PFSK-1 (cell line): ENCODE measurements at regions not wholly inside any gene's neighbourhood (a gene's known extent, or its start where the extent isn't known, plus 50 kb on each side); places are given as distances from the start of the nearest gene placed in this dataset.

Source experiments
- FOXP2 ChIP-seq: optimal IDR thresholded peaks from 2 replicates; pipeline ENCODE3; 2011; ENCODE audit warnings: borderline replicate concordance, control low read depth, inconsistent platforms; ENCODE audit not compliant: insufficient read depth; ENCODE audit errors: extremely low read length, extremely low read depth
- POLR2AphosphoS5 ChIP-seq: IDR thresholded peaks from 2 replicates; pipeline ENCODE4 v1.6.1; 2012; ENCODE audit warnings: low read depth, mild to moderate bottlenecking, control low read depth, low read length, moderate library complexity
- SIN3A ChIP-seq: IDR thresholded peaks from 2 replicates; pipeline ENCODE4 v1.6.1; 2012; ENCODE audit warnings: mild to moderate bottlenecking, low read length, moderate library complexity, borderline replicate concordance; ENCODE audit not compliant: insufficient read depth
- TAF1 ChIP-seq: IDR thresholded peaks from 2 replicates; pipeline ENCODE4 v1.6.1; 2012; ENCODE audit warnings: low read length, control low read depth, borderline replicate concordance; ENCODE audit not compliant: insufficient read depth
- TF ChIP-seq, protein P1 (sequence below), 2 experiments: IDR thresholded peaks; 2 replicates each; pipeline versions ENCODE4 v1.6.1 to v1.8.0; 2011 to 2012; ENCODE audit warnings: low read depth in 2 of 2, low read length in 2 of 2, control low read depth in 1 of 2, inconsistent platforms in 1 of 2, mild to moderate bottlenecking in 1 of 2, moderate library complexity in 1 of 2; ENCODE audit not compliant: insufficient read depth in 1 of 2

DNA sequence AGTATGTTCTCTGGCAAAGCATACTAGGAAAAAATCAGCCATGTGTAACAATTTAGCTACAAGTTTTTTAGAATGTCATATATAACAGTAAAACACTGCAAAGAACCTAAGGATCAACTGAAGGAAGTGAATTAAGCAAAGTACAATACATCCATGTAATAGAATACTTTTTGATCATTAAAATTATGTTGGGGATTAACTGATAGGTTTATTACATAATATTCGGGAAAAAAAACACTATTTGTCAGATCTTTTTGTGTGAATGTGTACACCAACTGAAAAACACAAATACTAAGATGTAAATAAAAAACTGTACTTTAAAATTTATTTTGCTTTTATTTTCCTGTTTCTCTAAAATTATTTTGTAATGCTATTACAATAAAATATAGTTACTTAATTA, 185.5 kb upstream of the DYNLRB2 start:
- TF ChIP-seq, protein P1, sequence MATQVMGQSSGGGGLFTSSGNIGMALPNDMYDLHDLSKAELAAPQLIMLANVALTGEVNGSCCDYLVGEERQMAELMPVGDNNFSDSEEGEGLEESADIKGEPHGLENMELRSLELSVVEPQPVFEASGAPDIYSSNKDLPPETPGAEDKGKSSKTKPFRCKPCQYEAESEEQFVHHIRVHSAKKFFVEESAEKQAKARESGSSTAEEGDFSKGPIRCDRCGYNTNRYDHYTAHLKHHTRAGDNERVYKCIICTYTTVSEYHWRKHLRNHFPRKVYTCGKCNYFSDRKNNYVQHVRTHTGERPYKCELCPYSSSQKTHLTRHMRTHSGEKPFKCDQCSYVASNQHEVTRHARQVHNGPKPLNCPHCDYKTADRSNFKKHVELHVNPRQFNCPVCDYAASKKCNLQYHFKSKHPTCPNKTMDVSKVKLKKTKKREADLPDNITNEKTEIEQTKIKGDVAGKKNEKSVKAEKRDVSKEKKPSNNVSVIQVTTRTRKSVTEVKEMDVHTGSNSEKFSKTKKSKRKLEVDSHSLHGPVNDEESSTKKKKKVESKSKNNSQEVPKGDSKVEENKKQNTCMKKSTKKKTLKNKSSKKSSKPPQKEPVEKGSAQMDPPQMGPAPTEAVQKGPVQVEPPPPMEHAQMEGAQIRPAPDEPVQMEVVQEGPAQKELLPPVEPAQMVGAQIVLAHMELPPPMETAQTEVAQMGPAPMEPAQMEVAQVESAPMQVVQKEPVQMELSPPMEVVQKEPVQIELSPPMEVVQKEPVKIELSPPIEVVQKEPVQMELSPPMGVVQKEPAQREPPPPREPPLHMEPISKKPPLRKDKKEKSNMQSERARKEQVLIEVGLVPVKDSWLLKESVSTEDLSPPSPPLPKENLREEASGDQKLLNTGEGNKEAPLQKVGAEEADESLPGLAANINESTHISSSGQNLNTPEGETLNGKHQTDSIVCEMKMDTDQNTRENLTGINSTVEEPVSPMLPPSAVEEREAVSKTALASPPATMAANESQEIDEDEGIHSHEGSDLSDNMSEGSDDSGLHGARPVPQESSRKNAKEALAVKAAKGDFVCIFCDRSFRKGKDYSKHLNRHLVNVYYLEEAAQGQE (IDR thresholded peaks at IDR 0.05; ENCODE audit: insufficient read depth in 1 of 2, low read depth in 2 of 2, low read length in 2 of 2): no peak
- no peak for TF ChIP-seq FOXP2

DNA sequence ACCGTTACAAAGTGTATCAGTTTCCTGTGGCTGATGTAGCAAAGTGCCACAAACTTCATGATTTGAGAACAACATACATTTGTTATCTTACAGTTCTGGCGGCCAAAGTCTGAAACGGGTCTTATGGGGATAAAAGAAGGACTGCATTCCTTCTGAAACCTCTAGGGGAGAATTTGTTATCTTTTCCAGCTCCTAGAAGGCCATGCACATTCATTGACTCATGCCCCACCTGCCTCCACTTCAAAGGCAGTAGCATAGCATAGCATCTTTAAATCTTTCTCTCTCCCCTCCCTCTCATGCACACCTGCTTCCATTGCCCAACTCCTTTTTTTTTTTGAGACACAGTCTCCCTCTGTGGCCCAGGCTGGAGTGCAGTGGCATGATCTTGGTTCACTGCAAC, 190.7 kb upstream of the DYNLRB2 start:
- TF ChIP-seq TAF1 (no peak), FOXP2 (no peak), SIN3A (no peak), POLR2AphosphoS5 (no peak)
- TF ChIP-seq, protein P1 (IDR thresholded peaks at IDR 0.05; ENCODE audit: insufficient read depth in 1 of 2, low read depth in 2 of 2, low read length in 2 of 2): no peak

DNA sequence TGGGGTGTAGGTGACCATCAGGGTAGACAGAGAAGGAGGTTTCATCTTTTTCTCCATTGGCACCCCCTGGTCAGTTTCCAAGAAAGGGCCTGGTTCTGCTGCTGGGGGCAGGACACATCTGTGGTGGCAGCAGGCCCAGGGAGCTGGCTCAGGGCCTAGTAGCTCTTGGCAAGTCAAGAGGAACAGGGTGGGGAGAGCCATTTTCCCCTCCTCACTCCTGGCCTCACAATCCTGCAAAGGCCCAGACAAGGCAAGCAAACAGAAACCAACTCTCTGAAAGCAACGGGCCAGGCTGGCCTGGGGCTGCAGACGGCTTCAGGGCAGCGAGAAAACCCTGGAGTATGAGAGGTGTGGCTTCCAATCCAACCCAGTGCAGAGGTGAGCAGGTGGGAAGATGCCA, 192.9 kb upstream of the DYNLRB2 start:
- TF ChIP-seq POLR2AphosphoS5 (no peak), TAF1 (no peak), FOXP2 (no peak), SIN3A (no peak)
- TF ChIP-seq, protein P1 (IDR thresholded peaks at IDR 0.05; ENCODE audit: insufficient read depth in 1 of 2, low read depth in 2 of 2, low read length in 2 of 2): no peak

DNA sequence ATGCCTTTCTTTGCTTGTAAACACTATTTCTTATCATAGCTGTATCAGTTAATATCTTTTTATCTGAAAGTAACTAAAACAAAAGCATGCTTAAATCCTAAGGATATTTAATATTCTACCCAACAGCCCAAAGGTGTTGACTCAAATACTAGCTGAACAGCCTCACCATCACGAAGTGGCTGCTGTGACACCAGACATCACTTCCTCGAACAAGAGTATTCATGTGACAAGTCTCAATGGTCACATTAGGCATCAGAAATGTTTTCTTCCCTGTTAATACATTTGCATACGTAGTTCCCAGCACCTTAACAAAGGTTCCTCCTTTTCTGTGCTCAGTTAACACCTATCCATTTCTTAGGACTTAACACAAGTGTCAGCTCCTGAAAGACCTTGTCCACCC, 193.8 kb upstream of the DYNLRB2 start:
- TF ChIP-seq SIN3A: no peak

DNA sequence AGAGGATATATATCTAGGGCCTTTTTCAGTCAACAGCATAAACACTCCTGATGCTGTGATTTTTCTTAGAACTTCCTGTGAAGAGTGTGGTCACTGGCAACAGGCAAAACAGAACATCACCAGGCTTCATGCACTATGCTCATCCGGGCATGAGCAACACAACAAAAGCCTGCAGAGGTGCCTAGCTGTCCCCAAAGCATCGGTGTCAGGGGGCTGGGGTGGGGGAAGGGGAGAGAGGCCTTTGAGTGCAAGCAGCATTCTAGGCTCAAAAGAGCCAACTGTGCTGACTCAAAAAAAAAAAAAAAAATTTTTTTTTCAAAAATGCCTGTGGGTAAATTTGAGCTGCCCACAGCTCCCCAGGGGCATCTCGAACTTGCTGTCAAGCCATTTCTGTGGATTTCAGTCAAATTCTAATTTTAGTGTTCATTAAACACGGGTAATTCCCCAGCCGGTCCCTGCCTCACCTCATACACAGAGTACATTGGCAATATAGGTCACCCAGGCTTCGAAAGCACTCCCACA, 194.6 kb upstream of the DYNLRB2 start:
- no peak for TF ChIP-seq SIN3A
- TF ChIP-seq FOXP2: no peak
- no peak for TF ChIP-seq TAF1
- TF ChIP-seq, protein P1 (IDR thresholded peaks at IDR 0.05; ENCODE audit: insufficient read depth in 1 of 2, low read depth in 2 of 2, low read length in 2 of 2): no peak
- TF ChIP-seq POLR2AphosphoS5: no peak
